ENCODE measurements at regions not wholly inside any gene's neighbourhood (a gene's known extent, or its start where the extent isn't known, plus 50 kb on each side); places are given as distances from the start of the nearest gene placed in this dataset.

DNA sequence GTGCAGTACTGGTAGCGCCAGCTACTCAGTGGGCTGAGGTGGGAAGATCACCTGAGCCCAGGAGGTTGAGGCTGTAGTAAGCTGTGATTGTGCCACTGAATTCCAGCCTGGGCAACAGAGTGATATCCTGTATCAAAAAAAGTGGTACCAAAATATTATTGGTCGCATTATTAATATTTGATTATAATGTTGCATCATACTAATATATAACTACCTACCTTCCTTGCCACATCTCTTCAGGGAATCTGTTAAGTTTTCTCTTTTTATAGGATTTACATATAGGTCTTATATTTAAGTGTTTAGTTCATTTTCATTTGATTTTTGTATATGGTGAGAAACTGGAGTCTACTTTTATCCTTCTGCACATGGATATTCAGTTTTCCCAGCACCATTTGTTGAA, 66.3 kb upstream of the PHACTR3 start:
- Histone ChIP-seq H3K9me3 (peaks cover 0 to 29% (median 15%) of the 10 kb centered on the region in 8 donors), H3K27ac (no peak overlapping the region), H3K27me3 (replicated peaks in 1 of 7) (peaks cover 0 to 3% (median 0%) of the 10 kb centered on the region in 7 donors), H3K4me3 (no peak overlapping the region), H3K4me1 (no peaks in the 10 kb centered on the region), H3K36me3 (no peaks in the 10 kb centered on the region)
- TF ChIP-seq, protein P1, sequence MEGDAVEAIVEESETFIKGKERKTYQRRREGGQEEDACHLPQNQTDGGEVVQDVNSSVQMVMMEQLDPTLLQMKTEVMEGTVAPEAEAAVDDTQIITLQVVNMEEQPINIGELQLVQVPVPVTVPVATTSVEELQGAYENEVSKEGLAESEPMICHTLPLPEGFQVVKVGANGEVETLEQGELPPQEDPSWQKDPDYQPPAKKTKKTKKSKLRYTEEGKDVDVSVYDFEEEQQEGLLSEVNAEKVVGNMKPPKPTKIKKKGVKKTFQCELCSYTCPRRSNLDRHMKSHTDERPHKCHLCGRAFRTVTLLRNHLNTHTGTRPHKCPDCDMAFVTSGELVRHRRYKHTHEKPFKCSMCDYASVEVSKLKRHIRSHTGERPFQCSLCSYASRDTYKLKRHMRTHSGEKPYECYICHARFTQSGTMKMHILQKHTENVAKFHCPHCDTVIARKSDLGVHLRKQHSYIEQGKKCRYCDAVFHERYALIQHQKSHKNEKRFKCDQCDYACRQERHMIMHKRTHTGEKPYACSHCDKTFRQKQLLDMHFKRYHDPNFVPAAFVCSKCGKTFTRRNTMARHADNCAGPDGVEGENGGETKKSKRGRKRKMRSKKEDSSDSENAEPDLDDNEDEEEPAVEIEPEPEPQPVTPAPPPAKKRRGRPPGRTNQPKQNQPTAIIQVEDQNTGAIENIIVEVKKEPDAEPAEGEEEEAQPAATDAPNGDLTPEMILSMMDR (IDR thresholded peaks at IDR 0.05 in 8 of 11, conservative IDR thresholded peaks at IDR 0.05 in 3 of 11), result no peak
- TF ChIP-seq POLR2A (IDR thresholded peaks at IDR 0.05) (no peak), POLR2AphosphoS5 (IDR thresholded peaks at IDR 0.05) (no peak)
- DNase-seq, result no peak
- intact Hi-C loops (cut with DNase I; ENCODE audit: low total_unique reads), result no loop called here
- WGBS, 5 donors, result 86 to 94% (median 92%) methylated on average over 2 of the region's 2 CpGs

DNA sequence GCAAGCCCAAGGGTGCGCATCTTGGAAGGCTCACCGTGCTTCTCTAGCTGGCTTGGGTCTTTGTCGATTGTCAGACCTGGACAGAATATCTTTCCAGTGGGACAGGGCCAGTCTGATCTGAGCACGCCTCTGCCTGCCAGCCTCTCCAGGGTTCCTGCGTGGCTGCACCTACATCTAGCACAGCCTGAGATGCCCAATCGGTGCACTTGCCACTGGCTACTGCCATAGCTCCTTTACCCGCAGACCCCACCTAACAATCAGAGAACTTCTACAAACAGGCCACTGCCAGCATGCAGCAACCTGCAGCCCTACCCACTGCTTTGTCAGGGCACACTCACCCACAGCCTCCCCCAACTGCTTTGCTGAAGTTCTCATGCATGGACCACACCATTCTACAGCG, 56.7 kb upstream of the PHACTR3 start:
- intact Hi-C loops (cut with DNase I; ENCODE audit: low total_unique reads), result no loop called here
- no peak for TF ChIP-seq POLR2AphosphoS5 (IDR thresholded peaks at IDR 0.05)
- TF ChIP-seq, protein P1 (IDR thresholded peaks at IDR 0.05 in 8 of 11, conservative IDR thresholded peaks at IDR 0.05 in 3 of 11), result no peak
- TF ChIP-seq POLR2A (IDR thresholded peaks at IDR 0.05), result no peak
- 85 to 96% (median 91%) methylated on average over 6 to 8 of the region's 8 CpGs for WGBS, 5 donors
- Histone ChIP-seq H3K27me3 (replicated peaks in 1 of 7) (peaks cover 0 to 47% (median 0%) of the 10 kb centered on the region in 7 donors), H3K4me1 (no peaks in the 10 kb centered on the region), H3K27ac (no peak overlapping the region), H3K9me3 (no peaks in the 10 kb centered on the region), H3K4me3 (no peak overlapping the region), H3K36me3 (no peaks in the 10 kb centered on the region)
- no peak for DNase-seq

Small RNAs in the stretch of these regions (small RNA-seq; reads per million reads assigned to genes)
- 0 reads per million in 4 donors for gene PIEZO1P1
